ENCODE measurements at regions not wholly inside any gene's neighbourhood (a gene's known extent, or its start where the extent isn't known, plus 50 kb on each side); places are given as distances from the start of the nearest gene placed in this dataset.

DNA sequence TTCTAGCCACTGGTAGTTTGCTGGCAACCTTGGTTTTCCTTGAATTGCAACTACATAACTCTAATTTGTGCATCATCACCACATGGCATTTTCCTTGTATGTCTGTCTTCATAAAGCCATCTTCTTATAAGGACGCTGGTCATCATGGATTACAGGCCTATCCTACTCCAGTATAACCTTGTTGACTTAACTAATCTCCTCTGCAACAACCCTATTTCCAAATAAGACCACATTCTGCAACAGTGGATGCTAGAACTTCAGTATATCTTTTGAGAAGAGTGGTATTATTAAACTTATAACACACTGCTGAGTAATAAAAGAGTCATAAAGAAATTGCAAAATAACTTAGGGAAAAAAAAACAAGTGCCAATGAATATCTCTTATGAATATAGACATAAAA lies 511.8 kb upstream of the FOXG1 start:
- CTCF ChIA-PET, result no interaction called here
- DNase-seq (ENCODE audit: extremely low spot score), result no peak
- POLR2A ChIA-PET, result no interaction called here
- TF ChIP-seq ELF4 (IDR thresholded peaks at IDR 0.05) (no peak), SUZ12 (IDR thresholded peaks at IDR 0.05) (no peak), ARNT (IDR thresholded peaks at IDR 0.05) (no peak), HDGF (IDR thresholded peaks at IDR 0.05; ENCODE audit: borderline replicate concordance) (no peak), L3MBTL2 (conservative IDR thresholded peaks at IDR 0.05) (no peak), FOXM1 (IDR thresholded peaks at IDR 0.05; ENCODE audit: borderline replicate concordance) (no peak), BHLHE40 (IDR thresholded peaks at IDR 0.05; ENCODE audit: borderline replicate concordance) (no peak), LEF1 (IDR thresholded peaks at IDR 0.05; ENCODE audit: borderline replicate concordance) (no peak), TARDBP (IDR thresholded peaks at IDR 0.05) (no peak), SP1 (IDR thresholded peaks at IDR 0.05) (no peak), FOXA1 (IDR thresholded peaks at IDR 0.05) (no peak), CTBP1 (IDR thresholded peaks at IDR 0.05; ENCODE audit: borderline replicate concordance) (no peak), NFRKB (IDR thresholded peaks at IDR 0.05) (no peak), ZNF384 (IDR thresholded peaks at IDR 0.05) (no peak)
- TF ChIP-seq, protein P1, sequence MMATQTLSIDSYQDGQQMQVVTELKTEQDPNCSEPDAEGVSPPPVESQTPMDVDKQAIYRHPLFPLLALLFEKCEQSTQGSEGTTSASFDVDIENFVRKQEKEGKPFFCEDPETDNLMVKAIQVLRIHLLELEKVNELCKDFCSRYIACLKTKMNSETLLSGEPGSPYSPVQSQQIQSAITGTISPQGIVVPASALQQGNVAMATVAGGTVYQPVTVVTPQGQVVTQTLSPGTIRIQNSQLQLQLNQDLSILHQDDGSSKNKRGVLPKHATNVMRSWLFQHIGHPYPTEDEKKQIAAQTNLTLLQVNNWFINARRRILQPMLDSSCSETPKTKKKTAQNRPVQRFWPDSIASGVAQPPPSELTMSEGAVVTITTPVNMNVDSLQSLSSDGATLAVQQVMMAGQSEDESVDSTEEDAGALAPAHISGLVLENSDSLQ (IDR thresholded peaks at IDR 0.05), result no peak

DNA sequence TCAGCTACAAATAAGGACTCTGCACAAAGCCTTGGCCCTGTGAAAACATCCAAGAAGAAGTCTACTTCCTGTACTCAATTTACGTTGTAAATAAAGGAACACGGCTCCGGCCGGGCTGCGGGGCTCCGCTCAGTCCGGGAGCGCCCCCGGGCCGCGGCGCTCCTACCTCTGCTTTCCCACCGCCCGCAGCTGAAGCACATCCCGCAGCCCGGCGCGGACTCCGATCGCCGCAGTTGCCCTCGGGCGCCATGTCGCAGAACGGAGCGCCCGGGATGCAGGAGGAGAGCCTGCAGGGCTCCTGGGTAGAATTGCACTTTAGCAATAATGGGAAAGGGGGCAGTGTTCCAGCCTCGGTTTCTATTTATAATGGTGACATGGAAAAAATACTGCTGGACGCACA lies 502.3 kb upstream of the FOXG1 start:
- CTCF ChIA-PET, result no interaction called here
- POLR2A ChIA-PET, result no interaction called here
- TF ChIP-seq, protein P1 (IDR thresholded peaks at IDR 0.05), result no peak
- TF ChIP-seq FOXM1 (IDR thresholded peaks at IDR 0.05; ENCODE audit: borderline replicate concordance) (no peak), BHLHE40 (IDR thresholded peaks at IDR 0.05; ENCODE audit: borderline replicate concordance) (no peak), FOXK2 (IDR thresholded peaks at IDR 0.05) (no peak), ARNT (IDR thresholded peaks at IDR 0.05) (no peak), CTBP1 (IDR thresholded peaks at IDR 0.05; ENCODE audit: borderline replicate concordance) (no peak), ZNF384 (IDR thresholded peaks at IDR 0.05) (no peak), SUZ12 (IDR thresholded peaks at IDR 0.05) (no peak), L3MBTL2 (conservative IDR thresholded peaks at IDR 0.05) (no peak), HDGF (IDR thresholded peaks at IDR 0.05; ENCODE audit: borderline replicate concordance) (no peak), FOXA1 (IDR thresholded peaks at IDR 0.05) (no peak)
- DNase-seq (ENCODE audit: extremely low spot score), result peak; percentile 12

DNA sequence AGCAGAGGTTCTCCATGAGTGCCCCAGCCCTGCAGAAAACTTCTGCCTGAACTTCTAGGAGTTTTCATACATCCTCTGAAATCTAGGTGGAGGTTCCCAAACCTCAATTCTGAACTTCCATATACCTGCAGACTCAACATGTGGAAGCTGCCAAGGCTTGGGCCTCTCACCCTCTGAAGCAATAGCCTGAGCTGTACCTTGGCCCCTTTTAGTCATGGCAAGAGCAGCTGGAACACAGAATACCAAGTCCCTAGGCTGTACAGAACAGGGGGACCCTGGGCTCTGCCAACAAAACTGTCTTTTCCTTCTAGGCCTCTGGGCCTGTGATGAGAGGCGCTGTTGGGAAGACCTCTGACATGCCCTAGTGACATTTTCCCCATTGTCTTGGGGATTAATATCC lies 494.3 kb upstream of the FOXG1 start:
- TF ChIP-seq ELF4 (IDR thresholded peaks at IDR 0.05), result no peak
- no peak for TF ChIP-seq NFRKB (IDR thresholded peaks at IDR 0.05)
- no peak for DNase-seq (ENCODE audit: extremely low spot score)
- POLR2A ChIA-PET, result no interaction called here
- CTCF ChIA-PET, result no interaction called here

DNA sequence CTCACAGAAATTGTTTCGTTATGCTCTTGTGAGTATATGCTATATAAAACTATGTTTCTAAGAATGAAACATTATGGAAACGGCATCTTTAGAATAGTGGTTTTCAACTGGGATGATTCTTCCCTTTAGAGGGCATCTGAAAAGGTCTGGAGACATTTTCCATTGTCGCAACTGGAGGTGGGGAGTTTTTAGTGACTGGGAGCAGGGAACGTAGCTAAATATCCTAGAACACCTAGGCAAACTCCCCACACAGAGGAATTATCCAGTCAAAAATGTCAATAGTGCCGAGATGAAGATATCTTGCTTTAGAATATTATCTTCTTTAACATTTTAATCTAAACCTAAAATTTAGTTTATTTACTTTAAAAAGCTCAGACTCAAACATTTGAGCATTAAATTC lies 486.1 kb upstream of the FOXG1 start:
- no peak for DNase-seq (ENCODE audit: extremely low spot score)
- ChIA-PET POLR2A (no interaction called here), CTCF (no interaction called here)
- TF ChIP-seq NFRKB (IDR thresholded peaks at IDR 0.05) (no peak), SP1 (IDR thresholded peaks at IDR 0.05) (no peak), CTBP1 (IDR thresholded peaks at IDR 0.05; ENCODE audit: borderline replicate concordance) (no peak), ARNT (IDR thresholded peaks at IDR 0.05) (no peak), HDGF (IDR thresholded peaks at IDR 0.05; ENCODE audit: borderline replicate concordance) (no peak), ELF4 (IDR thresholded peaks at IDR 0.05) (no peak), LEF1 (IDR thresholded peaks at IDR 0.05; ENCODE audit: borderline replicate concordance) (no peak), TARDBP (IDR thresholded peaks at IDR 0.05) (no peak), ZNF384 (IDR thresholded peaks at IDR 0.05) (no peak), FOXK2 (IDR thresholded peaks at IDR 0.05) (no peak), BHLHE40 (IDR thresholded peaks at IDR 0.05; ENCODE audit: borderline replicate concordance) (no peak), L3MBTL2 (conservative IDR thresholded peaks at IDR 0.05) (no peak), FOXM1 (IDR thresholded peaks at IDR 0.05; ENCODE audit: borderline replicate concordance) (no peak), FOXA1 (IDR thresholded peaks at IDR 0.05) (no peak), SUZ12 (IDR thresholded peaks at IDR 0.05) (no peak)
- TF ChIP-seq, protein P1 (IDR thresholded peaks at IDR 0.05), result no peak

DNA sequence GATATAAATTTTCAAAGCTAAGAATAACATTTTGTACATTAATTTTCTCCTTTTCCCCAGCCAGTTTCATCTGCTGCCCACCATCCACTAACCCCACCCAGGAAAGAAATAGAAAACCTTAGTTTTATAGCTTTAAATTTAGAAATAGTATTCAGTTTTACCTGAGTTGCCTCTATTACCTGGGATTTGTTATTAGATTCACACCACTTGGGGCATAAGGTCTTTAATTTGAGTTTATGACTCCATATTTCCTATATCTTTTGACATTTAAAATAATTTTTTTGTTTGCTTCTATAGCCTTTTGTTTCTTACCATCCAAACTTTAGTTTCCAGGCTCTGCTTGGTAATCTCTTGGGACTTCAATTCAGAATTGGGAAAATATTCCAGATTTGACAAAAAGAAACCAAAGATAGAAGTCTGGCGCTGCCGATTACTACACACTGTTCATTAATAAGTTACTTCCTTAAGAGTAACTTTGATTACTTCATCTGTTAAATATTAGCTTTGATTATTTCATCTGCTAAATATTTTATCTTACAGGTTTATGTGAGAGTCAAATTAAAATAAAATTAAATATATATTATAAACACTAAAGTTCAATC lies 485.5 kb upstream of the FOXG1 start:
- CTCF ChIA-PET, result no interaction called here
- no peak for TF ChIP-seq SUZ12 (IDR thresholded peaks at IDR 0.05)
- TF ChIP-seq ELF4 (IDR thresholded peaks at IDR 0.05), result no peak
- TF ChIP-seq L3MBTL2 (conservative IDR thresholded peaks at IDR 0.05), result no peak
- no peak for TF ChIP-seq LEF1 (IDR thresholded peaks at IDR 0.05; ENCODE audit: borderline replicate concordance)
- POLR2A ChIA-PET, result no interaction called here

DNA sequence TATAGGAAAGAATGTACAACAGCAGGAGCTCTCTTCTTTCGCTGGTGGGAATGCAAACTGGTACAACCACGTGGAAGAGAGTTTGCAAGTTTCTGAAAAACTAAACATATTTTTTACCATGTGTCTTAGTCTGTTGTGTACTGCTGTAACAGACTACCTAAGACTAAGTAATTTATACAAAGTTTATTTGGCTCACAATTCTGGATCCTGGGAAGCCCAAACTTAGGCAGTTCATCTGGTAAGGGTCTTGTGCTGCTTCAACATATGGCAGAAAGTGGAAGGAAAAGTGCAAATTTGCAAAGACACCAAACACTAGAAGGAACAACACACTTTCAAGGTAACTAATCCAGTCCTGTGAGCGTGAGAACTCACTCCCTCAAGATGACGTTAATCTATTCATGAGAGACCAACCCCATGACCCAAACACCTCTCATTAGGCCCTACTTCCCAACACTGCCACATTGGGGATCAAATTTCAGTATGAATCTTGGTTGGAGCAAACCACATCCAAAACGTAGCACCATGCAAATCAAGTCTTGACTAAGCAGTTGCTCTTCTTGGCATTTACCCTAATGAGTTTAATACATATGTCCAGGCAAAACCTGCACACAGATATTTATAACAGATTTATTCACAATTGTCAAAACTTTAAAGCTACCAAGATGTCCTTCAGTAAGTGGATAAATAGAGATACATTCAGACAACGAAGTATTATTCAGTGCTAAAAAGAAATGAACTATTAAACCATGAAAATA lies 481.9 kb upstream of the FOXG1 start:
- POLR2A ChIA-PET, result no interaction called here
- DNase-seq (ENCODE audit: extremely low spot score), result no peak
- TF ChIP-seq FOXK2 (IDR thresholded peaks at IDR 0.05), result no peak
- CTCF ChIA-PET, result no interaction called here

More for the DNA sequence above, 485.5 kb upstream of the FOXG1 start:
- no peak for DNase-seq (ENCODE audit: extremely low spot score)

All from HEK293T (cell line).